HEK293 (cell line): ENCODE measurements at regions not wholly inside any gene's neighbourhood (a gene's known extent, or its start where the extent isn't known, plus 50 kb on each side); places are given as distances from the start of the nearest gene placed in this dataset.
A peak's percentile ranks its signal among the peaks of the same experiment; 100 is the strongest.

Source experiments
- CTCF ChIA-PET: fragments of 350-600 bp; formaldehyde crosslinking; extraction: SDS; loops from one replicate; lab custom pipeline; 2021; ENCODE audit warnings: antibody characterized with exemption; lab: Yijun Ruan, JAX
- POLR2A ChIA-PET: fragments of 300-600 bp; formaldehyde crosslinking; extraction: SDS; loops from one replicate; lab custom pipeline; 2020; ENCODE audit warnings: antibody characterized with exemption, inconsistent platforms; lab: Yijun Ruan, JAX
- H3K27ac ChIP-seq: fragments of 200-500 bp; sonication (Bioruptor generic); 2 replicates; pipeline ENCODE4 v1.5.1; 2014; ENCODE audit warnings: low read depth, low read length, control low read depth, inconsistent platforms; ENCODE audit errors: extremely low read depth
- H3K36me3 ChIP-seq, 2 experiments: fragments of 200-500 bp in 1 of 2; sonication (Bioruptor generic) in 1 of 2; 1 replicate in 1 of 2; 2 replicates in 1 of 2; pipeline ENCODE4 v1.5.1; 2014 to 2017; ENCODE audit warnings: inconsistent platforms in 2 of 2, low read length in 2 of 2; ENCODE audit not compliant: control insufficient read depth in 2 of 2, insufficient read depth in 1 of 2
- H3K4me1 ChIP-seq: fragments of 200-500 bp; sonication (Bioruptor generic); 2 replicates; pipeline ENCODE4 v1.5.1; 2014; ENCODE audit warnings: mild to moderate bottlenecking, low read length, inconsistent platforms; ENCODE audit not compliant: control insufficient read depth, insufficient read depth
- H3K4me3 ChIP-seq: 2 replicates; pipeline ENCODE4 v1.5.1; 2011; ENCODE audit warnings: low read depth, mild to moderate bottlenecking, control low read depth, low read length, moderate library complexity
- H3K9me3 ChIP-seq: fragments of 200-500 bp; sonication (Bioruptor generic); 2 replicates; pipeline ENCODE4 v1.5.1; 2014; ENCODE audit warnings: low read depth, low read length, inconsistent platforms; ENCODE audit not compliant: control insufficient read depth, insufficient read depth
- GLI2 ChIP-seq: fragments of 450-650 bp; formaldehyde crosslinking; IDR thresholded peaks from 2 replicates; pipeline ENCODE4; 2017; ENCODE audit warnings: missing biosample characterization, missing genetic modification characterization, low read depth, borderline replicate concordance
- SCRT2 ChIP-seq: fragments of 450-650 bp; formaldehyde crosslinking; IDR thresholded peaks from 2 replicates; pipeline ENCODE4 v1.5.1; 2016; ENCODE audit warnings: missing biosample characterization, missing genetic modification characterization
- SETDB1 ChIP-seq: IDR thresholded peaks from one replicate; pipeline ENCODE4 v1.6.1; 2017; ENCODE audit warnings: mild to moderate bottlenecking, low read length, moderate library complexity, mixed read lengths; ENCODE audit not compliant: insufficient read length
- SP3 ChIP-seq: fragments of 450-650 bp; formaldehyde crosslinking; IDR thresholded peaks from 2 replicates; pipeline ENCODE4 v1.5.1; 2016; ENCODE audit warnings: missing biosample characterization, missing genetic modification characterization
- ZNF157 ChIP-seq: fragments of 450-650 bp; formaldehyde crosslinking; IDR thresholded peaks from 2 replicates; pipeline ENCODE4 v1.5.1; 2016; ENCODE audit warnings: missing biosample characterization, missing genetic modification characterization
- ZNF223 ChIP-seq: fragments of 450-650 bp; formaldehyde crosslinking; IDR thresholded peaks from 2 replicates; pipeline ENCODE4 v1.5.1; 2016; ENCODE audit warnings: missing biosample characterization, missing genetic modification characterization
- ZNF354C ChIP-seq: fragments of 450-650 bp; formaldehyde crosslinking; IDR thresholded peaks from 2 replicates; pipeline ENCODE4 v1.5.1; 2016; ENCODE audit warnings: missing biosample characterization, missing genetic modification characterization, low read depth, borderline replicate concordance
- ZNF521 ChIP-seq: fragments of 450-650 bp; formaldehyde crosslinking; IDR thresholded peaks from 2 replicates; pipeline ENCODE4 v1.5.1; 2017; ENCODE audit warnings: missing biosample characterization, mild to moderate bottlenecking, missing genetic modification characterization
- ZNF561 ChIP-seq: fragments of 450-650 bp; IDR thresholded peaks from 2 replicates; pipeline ENCODE4 v1.5.1; 2018; ENCODE audit warnings: missing biosample characterization, missing genetic modification characterization, borderline replicate concordance
- ZNF776 ChIP-seq: fragments of 450-650 bp; formaldehyde crosslinking; IDR thresholded peaks from 2 replicates; pipeline ENCODE4 v1.5.0; 2017; ENCODE audit warnings: missing biosample characterization, missing genetic modification characterization, borderline replicate concordance
- ZNF830 ChIP-seq: fragments of 450-650 bp; IDR thresholded peaks from 2 replicates; pipeline ENCODE4 v1.5.0; 2018; ENCODE audit warnings: missing biosample characterization, missing genetic modification characterization, low read depth, mild to moderate bottlenecking, moderate library complexity
- TF ChIP-seq, protein P1 (sequence below): fragments of 450-650 bp; formaldehyde crosslinking; IDR thresholded peaks from 2 replicates; pipeline ENCODE4 v1.5.1; 2016; ENCODE audit warnings: missing biosample characterization, missing genetic modification characterization
- TF ChIP-seq, protein P2 (sequence below): fragments of 450-650 bp; formaldehyde crosslinking; IDR thresholded peaks from 2 replicates; pipeline ENCODE4 v1.5.1; 2016; ENCODE audit warnings: missing biosample characterization, missing genetic modification characterization, low read depth
- TF ChIP-seq, protein P3 (sequence below): fragments of 450-650 bp; formaldehyde crosslinking; IDR thresholded peaks from 2 replicates; pipeline ENCODE4 v1.5.0; 2017; ENCODE audit warnings: missing biosample characterization, missing genetic modification characterization, borderline replicate concordance
- TF ChIP-seq, protein P4 (sequence below): fragments of 450-650 bp; formaldehyde crosslinking; IDR thresholded peaks from 2 replicates; pipeline ENCODE4 v1.5.1; 2016; ENCODE audit warnings: missing biosample characterization, missing genetic modification characterization

DNA sequence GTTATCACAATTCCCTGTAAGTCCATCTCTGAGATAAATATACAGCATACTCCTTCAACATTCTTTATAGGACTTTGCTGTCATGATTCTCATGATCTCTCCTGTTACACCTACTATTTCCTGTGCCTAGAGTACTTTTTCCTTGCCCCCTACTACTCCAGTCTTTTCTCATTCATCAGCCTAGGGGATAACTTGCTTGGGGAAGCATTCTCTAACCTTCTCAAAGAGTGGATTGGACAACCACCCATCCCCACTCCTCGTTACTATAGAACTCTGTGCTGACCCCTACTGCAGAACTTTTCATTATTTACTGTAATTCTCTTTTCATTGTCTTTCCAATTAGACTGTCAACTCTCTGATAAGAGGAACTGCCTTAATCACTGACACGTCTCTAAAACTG is 57.4 kb upstream of the TFEC start (continued):
- TF ChIP-seq, protein P1, sequence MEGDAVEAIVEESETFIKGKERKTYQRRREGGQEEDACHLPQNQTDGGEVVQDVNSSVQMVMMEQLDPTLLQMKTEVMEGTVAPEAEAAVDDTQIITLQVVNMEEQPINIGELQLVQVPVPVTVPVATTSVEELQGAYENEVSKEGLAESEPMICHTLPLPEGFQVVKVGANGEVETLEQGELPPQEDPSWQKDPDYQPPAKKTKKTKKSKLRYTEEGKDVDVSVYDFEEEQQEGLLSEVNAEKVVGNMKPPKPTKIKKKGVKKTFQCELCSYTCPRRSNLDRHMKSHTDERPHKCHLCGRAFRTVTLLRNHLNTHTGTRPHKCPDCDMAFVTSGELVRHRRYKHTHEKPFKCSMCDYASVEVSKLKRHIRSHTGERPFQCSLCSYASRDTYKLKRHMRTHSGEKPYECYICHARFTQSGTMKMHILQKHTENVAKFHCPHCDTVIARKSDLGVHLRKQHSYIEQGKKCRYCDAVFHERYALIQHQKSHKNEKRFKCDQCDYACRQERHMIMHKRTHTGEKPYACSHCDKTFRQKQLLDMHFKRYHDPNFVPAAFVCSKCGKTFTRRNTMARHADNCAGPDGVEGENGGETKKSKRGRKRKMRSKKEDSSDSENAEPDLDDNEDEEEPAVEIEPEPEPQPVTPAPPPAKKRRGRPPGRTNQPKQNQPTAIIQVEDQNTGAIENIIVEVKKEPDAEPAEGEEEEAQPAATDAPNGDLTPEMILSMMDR (tag by site-specific recombination), result no peak

DNA sequence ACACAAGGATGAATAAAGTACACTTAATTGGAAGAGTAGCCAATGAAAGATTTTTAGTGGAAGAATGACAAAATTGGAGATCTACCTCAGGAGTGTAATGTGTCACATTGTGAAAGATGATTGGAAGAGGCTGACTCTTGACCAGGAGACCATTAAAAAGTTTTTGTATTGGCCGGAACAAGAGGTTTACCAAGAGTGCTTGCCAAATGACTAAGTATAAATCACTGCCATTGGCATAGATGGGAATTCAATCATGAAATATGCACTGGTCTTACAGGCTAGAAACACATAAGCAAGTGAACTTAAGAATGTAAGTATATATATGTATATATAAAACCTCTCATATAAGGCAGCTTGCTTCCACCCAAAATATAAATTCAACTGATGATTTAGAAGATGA is 58.7 kb upstream of the TFEC start:
- H3K27ac ChIP-seq, result no peak overlapping the region

DNA sequence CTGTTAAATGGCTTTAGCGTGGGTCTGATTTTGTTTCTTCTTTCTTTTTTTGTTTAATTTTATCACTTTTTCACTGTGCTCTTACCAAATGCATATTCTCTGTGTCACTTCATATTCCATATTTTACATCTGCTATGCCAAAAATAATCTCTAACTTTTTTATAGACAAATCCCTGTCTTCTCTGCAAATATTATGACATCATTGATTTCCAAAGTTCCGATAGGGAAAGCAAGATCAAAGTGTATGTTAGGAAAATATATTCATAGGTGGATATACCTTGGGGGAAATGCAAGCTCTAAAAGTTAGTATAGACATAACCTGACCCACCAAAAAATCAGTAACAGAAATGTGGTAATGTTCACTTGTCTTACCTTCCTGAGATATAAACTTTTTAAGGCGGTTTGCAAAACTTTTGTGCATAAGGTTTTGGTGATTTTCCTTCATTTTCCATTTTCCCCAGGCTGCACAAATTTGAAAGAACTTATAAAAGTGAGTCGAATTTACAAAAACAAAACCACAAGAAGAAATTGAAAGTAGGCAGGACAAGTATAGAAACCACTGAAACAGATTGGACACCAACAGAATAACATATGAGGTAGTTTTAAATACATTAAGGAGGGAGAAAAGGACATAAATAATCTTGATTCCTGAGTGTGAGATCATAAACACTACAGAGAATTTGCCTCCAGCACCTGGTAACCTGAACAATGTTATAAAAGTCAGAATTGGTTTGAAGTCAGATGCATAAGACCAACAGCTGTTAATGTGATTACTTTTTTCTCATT is 63.1 kb upstream of the TFEC start:
- TF ChIP-seq, protein P2, sequence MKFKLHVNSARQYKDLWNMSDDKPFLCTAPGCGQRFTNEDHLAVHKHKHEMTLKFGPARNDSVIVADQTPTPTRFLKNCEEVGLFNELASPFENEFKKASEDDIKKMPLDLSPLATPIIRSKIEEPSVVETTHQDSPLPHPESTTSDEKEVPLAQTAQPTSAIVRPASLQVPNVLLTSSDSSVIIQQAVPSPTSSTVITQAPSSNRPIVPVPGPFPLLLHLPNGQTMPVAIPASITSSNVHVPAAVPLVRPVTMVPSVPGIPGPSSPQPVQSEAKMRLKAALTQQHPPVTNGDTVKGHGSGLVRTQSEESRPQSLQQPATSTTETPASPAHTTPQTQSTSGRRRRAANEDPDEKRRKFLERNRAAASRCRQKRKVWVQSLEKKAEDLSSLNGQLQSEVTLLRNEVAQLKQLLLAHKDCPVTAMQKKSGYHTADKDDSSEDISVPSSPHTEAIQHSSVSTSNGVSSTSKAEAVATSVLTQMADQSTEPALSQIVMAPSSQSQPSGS (tag by site-specific recombination), result peak; percentile 73; the same call in 1 of the 2 replicates
- no peak for TF ChIP-seq ZNF776
- TF ChIP-seq, all 188 proteins: peak for 1
- Histone ChIP-seq H3K4me3 (no peak overlapping the region), H3K36me3 (no peaks in the 10 kb centered on the region), H3K9me3 (no peaks in the 10 kb centered on the region), H3K4me1 (no peaks in the 10 kb centered on the region), H3K27ac (no peak overlapping the region)
- ChIA-PET POLR2A (no interaction called here), CTCF (interaction anchor here (0.6 kb wide), 1 partner anchor 648 kb away, joined by 3 read pairs; no protein-coding TSS in a partner anchor)

More for the DNA sequence above, 58.7 kb upstream of the TFEC start:
- no peaks in the 10 kb centered on the region for H3K36me3 ChIP-seq
- POLR2A ChIA-PET, result no interaction called here
- no peak for TF ChIP-seq ZNF157 (tag by site-specific recombination)
- TF ChIP-seq, all 188 proteins: peak for 0
- CTCF ChIA-PET, result interaction anchor here (0.6 kb wide), 1 partner anchor 1586 kb away, joined by 4 read pairs; no protein-coding TSS in a partner anchor
- Histone ChIP-seq H3K9me3 (no peaks in the 10 kb centered on the region), H3K4me3 (no peak overlapping the region), H3K4me1 (no peaks in the 10 kb centered on the region)

DNA sequence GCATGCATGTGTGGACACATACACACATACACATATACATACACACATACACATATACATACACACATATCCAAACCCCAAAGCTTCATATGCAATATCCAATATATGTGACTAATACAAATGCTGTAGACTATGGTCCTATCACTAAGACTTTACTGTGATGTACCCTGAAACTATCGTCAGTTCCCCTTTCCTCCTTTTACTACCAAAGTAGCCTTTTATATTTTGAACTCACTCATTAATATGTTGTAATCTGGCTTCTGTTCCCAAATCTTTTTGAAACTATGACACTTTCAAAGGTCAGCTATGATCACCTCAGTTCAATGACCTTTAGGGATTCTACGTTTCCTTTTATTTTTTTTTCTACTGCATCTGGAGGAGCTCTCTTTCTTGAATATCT is 64.8 kb upstream of the TFEC start:
- POLR2A ChIA-PET, result no interaction called here
- Histone ChIP-seq H3K4me3 (no peak overlapping the region), H3K9me3 (no peaks in the 10 kb centered on the region), H3K27ac (no peak overlapping the region), H3K36me3 (no peaks in the 10 kb centered on the region)
- TF ChIP-seq, protein P3, sequence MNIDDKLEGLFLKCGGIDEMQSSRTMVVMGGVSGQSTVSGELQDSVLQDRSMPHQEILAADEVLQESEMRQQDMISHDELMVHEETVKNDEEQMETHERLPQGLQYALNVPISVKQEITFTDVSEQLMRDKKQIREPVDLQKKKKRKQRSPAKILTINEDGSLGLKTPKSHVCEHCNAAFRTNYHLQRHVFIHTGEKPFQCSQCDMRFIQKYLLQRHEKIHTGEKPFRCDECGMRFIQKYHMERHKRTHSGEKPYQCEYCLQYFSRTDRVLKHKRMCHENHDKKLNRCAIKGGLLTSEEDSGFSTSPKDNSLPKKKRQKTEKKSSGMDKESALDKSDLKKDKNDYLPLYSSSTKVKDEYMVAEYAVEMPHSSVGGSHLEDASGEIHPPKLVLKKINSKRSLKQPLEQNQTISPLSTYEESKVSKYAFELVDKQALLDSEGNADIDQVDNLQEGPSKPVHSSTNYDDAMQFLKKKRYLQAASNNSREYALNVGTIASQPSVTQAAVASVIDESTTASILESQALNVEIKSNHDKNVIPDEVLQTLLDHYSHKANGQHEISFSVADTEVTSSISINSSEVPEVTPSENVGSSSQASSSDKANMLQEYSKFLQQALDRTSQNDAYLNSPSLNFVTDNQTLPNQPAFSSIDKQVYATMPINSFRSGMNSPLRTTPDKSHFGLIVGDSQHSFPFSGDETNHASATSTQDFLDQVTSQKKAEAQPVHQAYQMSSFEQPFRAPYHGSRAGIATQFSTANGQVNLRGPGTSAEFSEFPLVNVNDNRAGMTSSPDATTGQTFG, result no peak
- TF ChIP-seq ZNF561 (tag by site-specific recombination) (no peak), ZNF521 (tag by site-specific recombination) (no peak), ZNF830 (tag by site-specific recombination) (no peak), SETDB1 (no peak), SCRT2 (tag by site-specific recombination) (no peak), GLI2 (no peak), ZNF223 (tag by site-specific recombination) (no peak), ZNF354C (tag by site-specific recombination) (no peak), SP3 (tag by site-specific recombination) (no peak)
- TF ChIP-seq, protein P4, sequence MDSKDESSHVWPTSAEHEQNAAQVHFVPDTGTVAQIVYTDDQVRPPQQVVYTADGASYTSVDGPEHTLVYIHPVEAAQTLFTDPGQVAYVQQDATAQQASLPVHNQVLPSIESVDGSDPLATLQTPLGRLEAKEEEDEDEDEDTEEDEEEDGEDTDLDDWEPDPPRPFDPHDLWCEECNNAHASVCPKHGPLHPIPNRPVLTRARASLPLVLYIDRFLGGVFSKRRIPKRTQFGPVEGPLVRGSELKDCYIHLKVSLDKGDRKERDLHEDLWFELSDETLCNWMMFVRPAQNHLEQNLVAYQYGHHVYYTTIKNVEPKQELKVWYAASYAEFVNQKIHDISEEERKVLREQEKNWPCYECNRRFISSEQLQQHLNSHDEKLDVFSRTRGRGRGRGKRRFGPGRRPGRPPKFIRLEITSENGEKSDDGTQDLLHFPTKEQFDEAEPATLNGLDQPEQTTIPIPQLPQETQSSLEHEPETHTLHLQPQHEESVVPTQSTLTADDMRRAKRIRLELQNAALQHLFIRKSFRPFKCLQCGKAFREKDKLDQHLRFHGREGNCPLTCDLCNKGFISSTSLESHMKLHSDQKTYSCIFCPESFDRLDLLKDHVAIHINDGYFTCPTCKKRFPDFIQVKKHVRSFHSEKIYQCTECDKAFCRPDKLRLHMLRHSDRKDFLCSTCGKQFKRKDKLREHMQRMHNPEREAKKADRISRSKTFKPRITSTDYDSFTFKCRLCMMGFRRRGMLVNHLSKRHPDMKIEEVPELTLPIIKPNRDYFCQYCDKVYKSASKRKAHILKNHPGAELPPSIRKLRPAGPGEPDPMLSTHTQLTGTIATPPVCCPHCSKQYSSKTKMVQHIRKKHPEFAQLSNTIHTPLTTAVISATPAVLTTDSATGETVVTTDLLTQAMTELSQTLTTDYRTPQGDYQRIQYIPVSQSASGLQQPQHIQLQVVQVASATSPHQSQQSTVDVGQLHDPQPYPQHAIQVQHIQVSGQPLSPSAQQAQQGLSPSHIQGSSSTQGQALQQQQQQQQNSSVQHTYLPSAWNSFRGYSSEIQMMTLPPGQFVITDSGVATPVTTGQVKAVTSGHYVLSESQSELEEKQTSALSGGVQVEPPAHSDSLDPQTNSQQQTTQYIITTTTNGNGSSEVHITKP, result no peak
- TF ChIP-seq, all 188 proteins: peak for 0
- CTCF ChIA-PET, result no interaction called here
- no peaks in the 10 kb centered on the region for H3K4me1 ChIP-seq
